ENCODE measurements at regions not wholly inside any gene's neighbourhood (a gene's known extent, or its start where the extent isn't known, plus 50 kb on each side); places are given as distances from the start of the nearest gene placed in this dataset.

DNA sequence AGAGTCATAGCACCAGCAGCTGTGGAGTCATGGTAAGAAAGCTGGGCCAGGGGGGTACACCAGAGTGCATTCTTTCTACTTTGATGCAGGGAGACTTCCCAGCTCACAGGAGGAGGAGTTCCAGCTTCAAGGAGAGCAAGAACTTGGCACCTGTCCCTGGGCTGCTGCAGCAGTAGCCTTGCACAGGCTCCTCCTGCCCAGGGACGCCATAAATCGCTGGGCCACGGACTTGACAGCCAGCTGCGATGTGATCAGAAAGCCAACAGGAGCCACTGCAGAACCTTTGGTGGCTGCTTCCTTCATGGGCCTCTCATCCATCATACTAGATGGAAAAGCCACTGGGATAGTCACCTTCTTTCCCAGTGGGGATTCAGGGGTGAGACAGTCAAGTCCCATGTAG lies 234.7 kb downstream of the NMUR2 start:
- TF ChIP-seq, protein P1, sequence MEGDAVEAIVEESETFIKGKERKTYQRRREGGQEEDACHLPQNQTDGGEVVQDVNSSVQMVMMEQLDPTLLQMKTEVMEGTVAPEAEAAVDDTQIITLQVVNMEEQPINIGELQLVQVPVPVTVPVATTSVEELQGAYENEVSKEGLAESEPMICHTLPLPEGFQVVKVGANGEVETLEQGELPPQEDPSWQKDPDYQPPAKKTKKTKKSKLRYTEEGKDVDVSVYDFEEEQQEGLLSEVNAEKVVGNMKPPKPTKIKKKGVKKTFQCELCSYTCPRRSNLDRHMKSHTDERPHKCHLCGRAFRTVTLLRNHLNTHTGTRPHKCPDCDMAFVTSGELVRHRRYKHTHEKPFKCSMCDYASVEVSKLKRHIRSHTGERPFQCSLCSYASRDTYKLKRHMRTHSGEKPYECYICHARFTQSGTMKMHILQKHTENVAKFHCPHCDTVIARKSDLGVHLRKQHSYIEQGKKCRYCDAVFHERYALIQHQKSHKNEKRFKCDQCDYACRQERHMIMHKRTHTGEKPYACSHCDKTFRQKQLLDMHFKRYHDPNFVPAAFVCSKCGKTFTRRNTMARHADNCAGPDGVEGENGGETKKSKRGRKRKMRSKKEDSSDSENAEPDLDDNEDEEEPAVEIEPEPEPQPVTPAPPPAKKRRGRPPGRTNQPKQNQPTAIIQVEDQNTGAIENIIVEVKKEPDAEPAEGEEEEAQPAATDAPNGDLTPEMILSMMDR (IDR thresholded peaks at IDR 0.05): no peak
- TF ChIP-seq EP300 (IDR thresholded peaks at IDR 0.05) (no peak), POLR2A (IDR thresholded peaks at IDR 0.05; ENCODE audit: low read length) (no peak), CEBPB (IDR thresholded peaks at IDR 0.05) (no peak)
- TF ChIP-seq, protein P2, sequence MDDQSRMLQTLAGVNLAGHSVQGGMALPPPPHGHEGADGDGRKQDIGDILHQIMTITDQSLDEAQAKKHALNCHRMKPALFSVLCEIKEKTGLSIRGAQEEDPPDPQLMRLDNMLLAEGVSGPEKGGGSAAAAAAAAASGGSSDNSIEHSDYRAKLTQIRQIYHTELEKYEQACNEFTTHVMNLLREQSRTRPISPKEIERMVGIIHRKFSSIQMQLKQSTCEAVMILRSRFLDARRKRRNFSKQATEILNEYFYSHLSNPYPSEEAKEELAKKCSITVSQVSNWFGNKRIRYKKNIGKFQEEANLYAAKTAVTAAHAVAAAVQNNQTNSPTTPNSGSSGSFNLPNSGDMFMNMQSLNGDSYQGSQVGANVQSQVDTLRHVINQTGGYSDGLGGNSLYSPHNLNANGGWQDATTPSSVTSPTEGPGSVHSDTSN (IDR thresholded peaks at IDR 0.05): no peak
- TF ChIP-seq, protein P3, sequence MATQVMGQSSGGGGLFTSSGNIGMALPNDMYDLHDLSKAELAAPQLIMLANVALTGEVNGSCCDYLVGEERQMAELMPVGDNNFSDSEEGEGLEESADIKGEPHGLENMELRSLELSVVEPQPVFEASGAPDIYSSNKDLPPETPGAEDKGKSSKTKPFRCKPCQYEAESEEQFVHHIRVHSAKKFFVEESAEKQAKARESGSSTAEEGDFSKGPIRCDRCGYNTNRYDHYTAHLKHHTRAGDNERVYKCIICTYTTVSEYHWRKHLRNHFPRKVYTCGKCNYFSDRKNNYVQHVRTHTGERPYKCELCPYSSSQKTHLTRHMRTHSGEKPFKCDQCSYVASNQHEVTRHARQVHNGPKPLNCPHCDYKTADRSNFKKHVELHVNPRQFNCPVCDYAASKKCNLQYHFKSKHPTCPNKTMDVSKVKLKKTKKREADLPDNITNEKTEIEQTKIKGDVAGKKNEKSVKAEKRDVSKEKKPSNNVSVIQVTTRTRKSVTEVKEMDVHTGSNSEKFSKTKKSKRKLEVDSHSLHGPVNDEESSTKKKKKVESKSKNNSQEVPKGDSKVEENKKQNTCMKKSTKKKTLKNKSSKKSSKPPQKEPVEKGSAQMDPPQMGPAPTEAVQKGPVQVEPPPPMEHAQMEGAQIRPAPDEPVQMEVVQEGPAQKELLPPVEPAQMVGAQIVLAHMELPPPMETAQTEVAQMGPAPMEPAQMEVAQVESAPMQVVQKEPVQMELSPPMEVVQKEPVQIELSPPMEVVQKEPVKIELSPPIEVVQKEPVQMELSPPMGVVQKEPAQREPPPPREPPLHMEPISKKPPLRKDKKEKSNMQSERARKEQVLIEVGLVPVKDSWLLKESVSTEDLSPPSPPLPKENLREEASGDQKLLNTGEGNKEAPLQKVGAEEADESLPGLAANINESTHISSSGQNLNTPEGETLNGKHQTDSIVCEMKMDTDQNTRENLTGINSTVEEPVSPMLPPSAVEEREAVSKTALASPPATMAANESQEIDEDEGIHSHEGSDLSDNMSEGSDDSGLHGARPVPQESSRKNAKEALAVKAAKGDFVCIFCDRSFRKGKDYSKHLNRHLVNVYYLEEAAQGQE (IDR thresholded peaks at IDR 0.05): no peak
